HG03460 (cell line): ENCODE measurements at regions not wholly inside any gene's neighbourhood (a gene's known extent, or its start where the extent isn't known, plus 50 kb on each side); places are given as distances from the start of the nearest gene placed in this dataset.
"Not testable (repeated sequence)": the region's sequence is repeated elsewhere in the genome, so short reads cannot be mapped to it uniquely, and the experiment has no call there.

Experiments
- ATAC-seq: cut with Tn5 transposase; IDR thresholded peaks from one replicate; pipeline ENCODE4 v1.9.1; 2021; ENCODE audit not compliant: unreplicated experiment

GRCh38 chr2:54040250-54040649 lies 69.5 kb upstream of the PSME4 start:
- no peak for ATAC-seq

DNA sequence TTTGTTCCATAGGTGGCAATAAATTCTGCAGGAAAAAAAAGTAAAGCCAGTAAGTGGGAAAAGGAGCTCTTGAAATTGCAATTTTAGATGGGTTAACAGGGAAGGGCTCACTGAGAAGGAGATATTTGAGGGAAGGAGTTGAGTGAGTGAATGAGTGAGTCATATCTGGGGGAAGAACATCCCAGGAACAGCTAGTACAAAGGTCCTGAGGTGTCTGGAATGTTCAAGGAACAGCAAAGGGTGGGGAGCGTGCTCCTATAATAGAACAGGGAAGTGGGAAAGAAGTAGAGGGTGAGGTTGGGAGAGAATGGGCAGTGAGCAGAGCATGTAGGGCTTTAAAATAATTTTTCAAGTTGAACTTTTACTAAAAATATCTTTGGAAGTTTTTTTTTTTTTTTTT lies 68.0 kb upstream of the PSME4 start:
- ATAC-seq = no peak

- not testable (repeated sequence) for ATAC-seq
Observed at GRCh38 chr2:54031288-54031687, 60.5 kb upstream of the PSME4 start.

DNA sequence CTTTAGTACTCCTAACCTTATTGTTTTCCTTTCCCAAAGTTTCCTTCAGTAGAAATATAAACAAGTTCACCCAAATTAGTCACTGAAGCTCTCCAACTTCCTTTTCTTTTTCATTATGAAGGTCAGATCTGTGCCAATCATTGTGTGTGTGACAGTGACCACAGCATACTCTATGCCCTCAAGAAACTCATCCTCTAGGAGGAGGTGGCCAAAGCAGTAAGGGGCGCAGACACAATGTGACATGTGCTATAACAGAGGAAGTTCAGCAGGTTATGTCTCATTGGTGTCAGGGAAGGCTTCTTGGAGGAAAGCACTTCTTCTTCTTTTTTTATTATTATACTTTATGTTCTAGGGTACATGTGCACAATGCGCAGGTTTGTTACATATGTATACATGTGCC lies 60.0 kb upstream of the PSME4 start:
- ATAC-seq = no peak

DNA sequence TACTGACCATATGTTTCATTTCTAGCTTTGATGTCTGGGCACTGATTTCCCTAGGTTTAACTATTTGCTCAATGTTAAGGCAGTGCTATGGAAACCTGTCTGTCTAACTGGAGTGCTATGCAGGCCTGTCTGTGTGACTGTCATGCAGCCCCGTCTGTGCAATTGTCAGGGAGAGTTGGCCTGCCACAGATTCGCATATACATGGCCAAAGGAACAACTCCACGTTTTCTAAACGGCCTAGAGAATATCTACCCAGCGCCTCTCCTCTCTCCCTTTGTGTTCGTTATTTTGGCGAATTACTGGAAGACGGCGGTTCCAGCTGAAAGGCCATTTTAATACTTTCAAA lies 59.6 kb upstream of the PSME4 start:
- ATAC-seq = no peak

- no peak for ATAC-seq
Observed at GRCh38 chr2:54029721-54030395, 59.1 kb upstream of the PSME4 start.

DNA sequence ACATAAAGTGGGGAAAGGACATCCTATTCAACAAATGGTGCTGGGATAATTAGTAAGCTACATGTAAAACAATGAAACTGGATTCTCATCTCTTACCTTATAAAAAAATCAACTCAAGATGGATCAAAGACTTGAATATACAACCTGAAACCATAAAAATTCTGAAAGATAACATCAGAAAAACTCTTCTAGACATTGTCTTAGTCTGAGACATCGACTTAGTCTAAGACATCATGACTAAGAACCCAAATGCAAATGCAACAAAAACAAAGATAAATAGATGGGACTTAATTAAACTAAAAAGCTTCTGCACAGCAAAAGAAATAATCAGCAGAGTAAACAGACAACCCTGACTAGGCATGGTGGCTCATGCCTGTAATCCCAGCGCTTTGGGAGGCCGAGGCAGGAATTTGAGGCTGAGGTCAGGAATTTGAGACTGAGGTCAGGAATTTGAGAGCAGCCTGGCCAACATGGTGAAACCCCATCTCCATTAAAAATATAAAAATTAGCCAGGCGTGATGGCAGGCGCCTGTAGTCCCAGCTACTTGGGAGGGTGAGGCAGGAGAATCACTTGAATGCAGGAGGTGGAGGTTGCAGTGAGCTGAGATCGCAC lies 54.8 kb upstream of the PSME4 start:
- not testable (repeated sequence) for ATAC-seq

GRCh38 chr2:54024576-54024975 lies 53.8 kb upstream of the PSME4 start:
- no peak for ATAC-seq

DNA sequence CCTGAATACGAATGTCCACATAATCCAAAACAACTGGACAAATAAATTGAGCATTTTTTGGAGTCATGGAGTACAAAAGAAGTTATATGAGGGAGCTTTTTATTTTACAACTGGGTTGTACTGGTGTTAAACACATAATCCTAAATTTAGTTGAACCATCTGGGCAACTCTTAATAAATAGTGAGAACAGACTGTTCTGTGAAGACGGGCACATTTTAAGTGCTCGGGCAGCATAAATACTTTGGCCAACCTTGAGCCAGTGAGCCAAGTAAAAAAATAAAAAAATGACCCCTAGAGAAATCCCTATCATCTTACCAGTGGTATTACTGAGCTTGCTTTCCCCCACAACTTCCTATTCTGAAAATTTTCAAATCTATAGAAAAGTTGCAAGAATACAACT lies 50.9 kb upstream of the PSME4 start:
- ATAC-seq = no peak

- no peak for ATAC-seq
Observed at GRCh38 chr2:54020793-54021414, 50.1 kb upstream of the PSME4 start.
